HCT116 (cell line): ENCODE measurements at regions not wholly inside any gene's neighbourhood (a gene's known extent, or its start where the extent isn't known, plus 50 kb on each side); places are given as distances from the start of the nearest gene placed in this dataset.

Source experiments
- ATAC-seq: fragments of 200-7000 bp; cut with Tn5 transposase; 2 replicates; pipeline ENCODE4 v1.9.1; 2020; ENCODE audit warnings: mild to moderate bottlenecking, moderate library complexity
- BruUV-seq: library from RNA; stranded (reverse); fragments of 400-500 nt; replicated peaks from 2 replicates; lab custom pipeline; 2021; lab: Mats Ljungman, UMichigan
- CTCF ChIA-PET: fragments of 300-600 bp; sonication (Branson Sonifier 250); formaldehyde crosslinking; loops from one replicate; lab custom pipeline; 2021; ENCODE audit warnings: antibody characterized with exemption; lab: Charles Lee
- POLR2A ChIA-PET: fragments of 300-600, 350-600 bp; sonication (Branson Sonifier 250); formaldehyde crosslinking; loops from one replicate; lab custom pipeline; 2021; ENCODE audit warnings: antibody characterized with exemption; lab: Charles Lee
- RAD21 ChIA-PET, 2 experiments: fragments of 300-600 bp; sonication (Branson Sonifier 250); formaldehyde crosslinking; loops; one replicate each; lab custom pipeline; 2023; ENCODE audit warnings: low total read pairs in 2 of 2; ENCODE audit not compliant: uncharacterized antibody in 2 of 2, unreplicated experiment in 2 of 2, low non-redundant PET in 1 of 2; lab: Charles Lee
- DNase-seq: peaks from one replicate; pipeline ENCODE4 v3.0.0-alpha.2; 2010; ENCODE audit warnings: low read depth, low spot score
- H2AFZ ChIP-seq: fragments of 200-600 bp; shearing (Covaris generic), sonication (generic); 2 replicates; pipeline ENCODE4 v1.6.1; 2017; ENCODE audit warnings: low read depth, mixed run types, mixed read lengths, antibody characterized with exemption, low read length; ENCODE audit not compliant: poor library complexity, severe bottlenecking
- H3K27ac ChIP-seq: 2 replicates; pipeline ENCODE4 v1.5.1; 2012; ENCODE audit warnings: low read depth, low read length
- H3K27me3 ChIP-seq: fragments of 200-600 bp; sonication (generic); 2 replicates; pipeline ENCODE4 v1.6.1; 2016; ENCODE audit warnings: mixed run types, low read length, mixed read lengths; ENCODE audit not compliant: insufficient read depth
- H3K36me3 ChIP-seq, 2 experiments: fragments of 200-500 bp in 1 of 2; fragments of 200-600 bp in 1 of 2; sonication (Bioruptor generic) in 1 of 2; sonication (generic) in 1 of 2; 2 replicates each; pipeline versions ENCODE4 v1.5.1 to v1.6.1; 2014 to 2016; ENCODE audit warnings: low read length in 2 of 2, inconsistent platforms in 1 of 2, mixed read lengths in 1 of 2, mixed run types in 1 of 2; ENCODE audit not compliant: insufficient read depth in 2 of 2, control insufficient read depth in 1 of 2
- H3K4me1 ChIP-seq, 2 experiments: fragments of 200-600 bp in 1 of 2; sonication (generic) in 1 of 2; 2 replicates each; pipeline versions ENCODE4 v1.5.1 to v1.6.1; 2012 to 2017; ENCODE audit warnings: low read length in 2 of 2, inconsistent platforms in 1 of 2, mild to moderate bottlenecking in 1 of 2, mixed read lengths in 1 of 2, mixed run types in 1 of 2, moderate library complexity in 1 of 2; ENCODE audit not compliant: insufficient read depth in 2 of 2, control insufficient read depth in 1 of 2
- H3K4me2 ChIP-seq: fragments of 200-600 bp; sonication (generic); 2 replicates; pipeline ENCODE4 v1.6.1; 2017; ENCODE audit warnings: mixed run types, low read length, mixed read lengths
- H3K4me3 ChIP-seq, 2 experiments: fragments of 200-600 bp in 1 of 2; sonication (generic) in 1 of 2; replicated peaks in 1 of 2; 2 replicates each; pipeline ENCODE4 v1.5.1; 2011 to 2016; ENCODE audit warnings: low read length in 2 of 2, control low read depth in 1 of 2, low read depth in 1 of 2, mild to moderate bottlenecking in 1 of 2, mixed read lengths in 1 of 2, mixed run types in 1 of 2
- H3K79me2 ChIP-seq: fragments of 200-600 bp; sonication (generic); 2 replicates; pipeline ENCODE4 v1.6.1; 2017; ENCODE audit warnings: mild to moderate bottlenecking, mixed run types, low read length, moderate library complexity, mixed read lengths; ENCODE audit not compliant: insufficient read depth
- H3K9ac ChIP-seq: fragments of 200-600 bp; sonication (generic); 2 replicates; pipeline ENCODE4 v1.6.1; 2016; ENCODE audit warnings: low read length, mixed read lengths
- H3K9me2 ChIP-seq: fragments of 200-600 bp; sonication (generic), shearing (Covaris generic); 2 replicates; pipeline ENCODE4 v1.6.1; 2017; ENCODE audit warnings: mixed run types, mild to moderate bottlenecking, moderate library complexity; ENCODE audit not compliant: insufficient read depth
- H3K9me3 ChIP-seq, 2 experiments: fragments of 200-500 bp in 1 of 2; fragments of 200-600 bp in 1 of 2; sonication (Bioruptor generic) in 1 of 2; sonication (generic) in 1 of 2; 2 replicates each; pipeline ENCODE4 v1.6.1; 2014 to 2017; ENCODE audit warnings: low read length in 2 of 2, mixed read lengths in 2 of 2, inconsistent platforms in 1 of 2, low read depth in 1 of 2, mild to moderate bottlenecking in 1 of 2, mixed run types in 1 of 2, moderate library complexity in 1 of 2; ENCODE audit not compliant: control insufficient read depth in 1 of 2, insufficient read depth in 1 of 2
- H4K20me1 ChIP-seq: fragments of 200-600 bp; sonication (generic), shearing (Covaris generic); 2 replicates; pipeline ENCODE4 v1.6.1; 2017; ENCODE audit warnings: mixed run types, mild to moderate bottlenecking, moderate library complexity; ENCODE audit not compliant: insufficient read depth
- EZH2phosphoT487 ChIP-seq: fragments of 200-600 bp; IDR thresholded peaks from 2 replicates; pipeline ENCODE4 v1.6.1; 2018; ENCODE audit warnings: antibody characterized with exemption, borderline replicate concordance
- POLR2A ChIP-seq: IDR thresholded peaks from 2 replicates; pipeline ENCODE4 v1.7.0; 2011; ENCODE audit warnings: borderline replicate concordance; ENCODE audit not compliant: insufficient read depth, insufficient read length; ENCODE audit errors: extremely low read depth
- intact Hi-C: fragments of 100-400 bp; cut with micrococcal nuclease; formaldehyde crosslinking; loops from 2 replicates; pipeline ENCODE4 v1.10.0; 2022

- Histone ChIP-seq H3K4me1 (peaks cover 5 to 13% of the 10 kb centered on the region in 2 experiments; a peak in 3 of 4 replicates), H3K4me2 (no peak overlapping the region), H3K9me3 (no peaks in the 10 kb centered on the region), H3K9me2 (no peaks in the 10 kb centered on the region), H3K9ac (no peak overlapping the region), H3K27ac (no peak overlapping the region), H3K36me3 (no peaks in the 10 kb centered on the region), H3K27me3 (no peaks in the 10 kb centered on the region), H4K20me1 (no peaks in the 10 kb centered on the region), H3K79me2 (no peaks in the 10 kb centered on the region), H2AFZ (no peak overlapping the region), H3K4me3 (no peak overlapping the region)
- no peak for TF ChIP-seq EZH2phosphoT487
- TF ChIP-seq POLR2A = no peak
- ChIA-PET RAD21 (no interaction called here), CTCF (no interaction called here), POLR2A (no interaction called here)
- DNase-seq = no peak
- no TSS peak for BruUV-seq
- intact Hi-C loops = no loop called here
- ATAC-seq = no peak
These were observed 49.9 kb upstream of the ASPRV1 start for GRCh38 chr2:70011335-70011734.
